Stimulated activated CD4-positive, alpha-beta T cell treated with anti-CD3 and anti-CD28 coated beads, Interleukin-15, amount 100 ng/mL, for 24 hours (primary cell): ENCODE measurements at regions not wholly inside any gene's neighbourhood (a gene's known extent, or its start where the extent isn't known, plus 50 kb on each side); places are given as distances from the start of the nearest gene placed in this dataset.

Experiments
- DNase-seq: peaks from one replicate; pipeline ENCODE4 v3.0.0-alpha.2; 2020

- no peak for DNase-seq
These were observed 1850.6 kb upstream of the SEL1L start for GRCh38 chr14:83384253-83384652.

GRCh38 chr14:83395321-83395720 is 1861.7 kb upstream of the SEL1L start:
- DNase-seq, result no peak

- DNase-seq, result no peak
These were observed 1882.8 kb upstream of the SEL1L start for GRCh38 chr14:83416476-83416875.

DNA sequence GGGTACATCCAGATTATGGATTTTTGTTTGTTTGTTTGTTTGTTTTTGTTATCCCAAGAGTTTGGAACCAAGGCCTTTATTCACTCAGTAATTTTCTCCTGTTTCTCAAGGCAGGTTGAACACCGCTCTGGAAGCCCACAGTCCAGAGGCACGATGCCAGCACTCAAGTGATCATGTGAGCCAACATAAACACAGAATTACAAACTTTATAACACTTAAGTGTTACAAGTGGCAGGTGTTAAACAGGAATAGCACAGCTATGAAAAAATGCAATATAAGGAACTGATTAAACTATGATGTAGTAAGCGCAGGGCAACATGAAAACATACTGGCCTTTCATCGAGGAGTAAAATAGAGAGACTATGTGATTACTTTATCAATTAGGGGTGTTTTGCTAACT is 1885.8 kb upstream of the SEL1L start:
- DNase-seq, result no peak

GRCh38 chr14:83421711-83422110 is 1888.1 kb upstream of the SEL1L start:
- DNase-seq, result no peak

DNA sequence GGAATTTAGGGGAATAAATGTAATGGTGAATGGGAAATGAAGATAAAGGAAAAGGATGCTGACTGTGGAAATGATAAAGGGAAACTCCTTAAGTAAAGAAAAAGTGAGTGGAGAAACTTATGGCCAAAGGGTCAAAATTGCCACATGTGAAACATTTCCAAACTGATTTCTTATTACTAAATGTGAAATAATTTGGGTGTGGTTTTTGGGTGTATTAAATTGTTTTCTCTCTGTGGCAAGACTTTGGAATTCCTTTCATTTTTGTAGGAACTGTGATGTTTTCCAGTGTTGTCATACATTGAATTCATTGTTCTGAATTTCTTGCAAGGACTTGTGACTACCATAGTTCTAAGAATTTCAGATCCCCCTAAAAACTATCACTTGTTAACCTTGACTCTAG is 1891.5 kb upstream of the SEL1L start:
- no peak for DNase-seq

- DNase-seq, result no peak
These were observed 1892.1 kb upstream of the SEL1L start for GRCh38 chr14:83425706-83426105.

DNA sequence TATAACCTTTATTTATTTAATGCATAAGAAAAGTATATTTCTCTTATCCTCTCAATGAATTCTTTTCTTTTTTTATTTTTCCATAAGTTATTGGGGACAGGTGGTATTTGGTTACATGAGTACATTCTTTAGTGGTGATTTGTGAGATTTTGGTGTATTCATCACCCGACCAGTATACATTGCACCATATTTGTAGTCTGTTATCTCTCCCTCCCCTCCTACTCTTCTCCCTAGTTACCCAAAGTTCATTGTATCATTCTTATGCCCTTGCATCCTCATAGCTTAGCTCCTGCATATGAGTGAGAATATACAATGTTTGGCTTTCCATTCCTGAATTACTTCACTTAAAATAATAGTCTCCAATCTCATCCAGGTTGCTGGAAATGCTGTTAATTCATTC is 1900.0 kb upstream of the SEL1L start:
- DNase-seq, result no peak

DNA sequence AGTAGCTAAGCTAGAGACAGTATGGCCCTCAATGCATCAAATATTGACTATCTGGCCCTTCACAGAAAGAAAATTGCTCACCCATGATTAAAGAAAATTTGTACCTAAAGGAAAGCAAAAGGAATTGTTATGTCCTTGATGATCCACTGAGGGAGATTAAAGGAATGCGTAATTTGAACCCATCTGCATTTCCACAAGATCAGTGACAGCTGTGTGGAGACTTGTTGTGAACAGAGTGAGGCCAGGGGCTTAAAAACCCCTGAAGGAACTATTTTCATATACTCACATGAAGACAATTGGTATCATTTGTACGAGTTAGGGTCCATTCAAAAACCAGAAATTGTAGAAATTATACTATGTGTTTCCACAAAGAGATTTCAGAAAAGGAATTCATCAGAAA is 1908.1 kb upstream of the SEL1L start:
- no peak for DNase-seq

GRCh38 chr14:83455561-83455960 is 1921.9 kb upstream of the SEL1L start:
- DNase-seq, result no peak

- DNase-seq, result no peak
These were observed 1927.9 kb upstream of the SEL1L start for GRCh38 chr14:83461521-83461920.

GRCh38 chr14:83462759-83463158 is 1929.1 kb upstream of the SEL1L start:
- no peak for DNase-seq

- peak; percentile 7 for DNase-seq
These were observed 1929.9 kb upstream of the SEL1L start for GRCh38 chr14:83463500-83464098.

DNA sequence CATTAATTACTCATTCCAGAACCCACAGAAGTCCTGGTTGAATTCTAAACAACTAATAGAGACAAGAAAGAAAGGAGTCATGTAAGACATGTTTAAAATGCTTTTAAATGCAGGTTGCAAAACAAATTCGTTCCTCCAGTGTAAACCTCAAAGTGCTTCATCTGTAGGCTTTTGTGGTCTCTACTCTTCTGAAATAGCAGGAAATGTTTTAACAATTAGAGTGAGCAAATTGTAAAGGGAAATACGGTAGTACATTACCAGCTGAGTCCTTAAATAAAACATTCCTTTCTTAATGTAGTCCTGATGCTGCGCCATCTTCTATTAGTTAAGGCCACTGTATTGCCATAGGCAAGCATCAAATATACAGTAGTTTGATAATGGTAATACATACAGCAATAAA is 1934.2 kb upstream of the SEL1L start:
- no peak for DNase-seq

GRCh38 chr14:83470466-83470865 is 1936.8 kb upstream of the SEL1L start:
- DNase-seq, result no peak

GRCh38 chr14:83470959-83471695 is 1937.5 kb upstream of the SEL1L start:
- no peak for DNase-seq

DNA sequence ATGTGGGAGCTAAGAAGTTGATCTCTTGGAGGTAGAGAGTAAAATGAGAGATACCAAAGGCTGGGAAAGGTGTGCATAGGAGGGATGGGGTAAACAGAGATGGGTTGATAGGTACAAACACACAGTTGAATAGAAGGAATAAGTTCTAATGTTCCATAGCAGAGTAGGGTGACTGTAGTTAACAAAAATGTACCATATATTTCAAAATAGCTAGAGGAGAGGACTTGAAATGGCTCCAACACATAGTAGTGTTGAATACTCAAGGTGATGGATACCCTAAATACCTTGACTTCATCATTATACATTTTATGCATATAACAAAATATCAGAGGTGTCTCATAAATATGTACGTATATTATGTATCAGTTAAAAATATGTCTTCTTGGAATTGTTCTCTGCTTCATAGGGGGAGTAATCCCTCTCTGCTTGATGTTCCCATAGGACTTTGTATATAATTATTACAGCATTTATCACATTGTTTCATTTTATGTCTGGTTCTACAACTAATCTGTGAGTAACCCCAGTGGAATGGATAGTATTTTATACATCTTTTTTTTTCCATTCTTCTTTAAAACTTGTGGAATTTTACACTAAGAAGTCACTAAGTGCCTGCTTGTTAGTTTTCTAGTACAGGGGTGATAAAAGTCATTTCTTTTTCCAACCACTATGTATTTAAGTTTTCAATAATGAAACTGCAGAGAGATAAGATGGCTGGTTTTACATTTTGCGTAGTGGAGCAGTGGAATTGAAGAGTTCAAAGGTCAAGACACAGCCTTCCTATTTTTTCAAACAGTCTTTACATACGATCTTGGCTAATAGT is 1940.0 kb upstream of the SEL1L start:
- no peak for DNase-seq

GRCh38 chr14:83478741-83479140 is 1945.1 kb upstream of the SEL1L start:
- no peak for DNase-seq

DNA sequence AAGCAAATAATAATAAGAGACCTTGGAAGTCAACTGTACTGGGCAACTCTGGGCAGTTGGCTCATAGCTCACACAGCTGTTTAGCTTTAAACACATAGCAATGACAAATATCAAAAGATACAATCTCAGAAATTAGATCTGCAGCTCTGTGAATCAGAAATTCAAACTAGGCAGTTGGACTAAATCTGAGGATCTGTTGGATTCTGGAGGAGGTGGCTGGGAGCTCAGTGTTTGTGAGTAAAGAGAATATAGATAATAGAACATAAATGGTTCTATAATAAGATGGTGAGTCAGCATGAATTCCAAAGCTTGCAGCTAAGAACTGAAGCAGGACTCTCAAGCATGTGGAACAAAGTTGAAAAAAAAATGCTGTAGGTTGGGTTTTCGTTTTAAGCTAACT is 1949.4 kb upstream of the SEL1L start:
- no peak for DNase-seq

GRCh38 chr14:83485591-83485990 is 1951.9 kb upstream of the SEL1L start:
- no peak for DNase-seq

DNA sequence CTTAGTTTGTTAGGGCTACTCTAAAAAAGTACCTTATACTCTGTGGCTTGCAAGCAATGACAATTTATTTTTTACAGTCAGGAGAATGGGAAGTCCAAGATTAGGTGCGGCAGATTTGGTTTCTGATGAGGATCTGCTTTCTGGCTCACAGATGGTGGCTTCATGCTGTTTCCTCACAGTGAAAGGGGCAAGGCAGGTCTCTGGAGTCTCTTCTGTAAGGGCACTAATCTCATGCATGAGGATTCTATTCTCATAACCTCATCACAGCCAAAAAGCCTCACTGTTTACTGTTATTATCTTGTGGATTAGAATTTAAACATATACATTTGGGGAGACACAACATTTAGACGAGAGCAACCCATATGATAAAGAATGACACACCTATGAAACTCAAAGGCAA is 1957.4 kb upstream of the SEL1L start:
- DNase-seq, result no peak

DNA sequence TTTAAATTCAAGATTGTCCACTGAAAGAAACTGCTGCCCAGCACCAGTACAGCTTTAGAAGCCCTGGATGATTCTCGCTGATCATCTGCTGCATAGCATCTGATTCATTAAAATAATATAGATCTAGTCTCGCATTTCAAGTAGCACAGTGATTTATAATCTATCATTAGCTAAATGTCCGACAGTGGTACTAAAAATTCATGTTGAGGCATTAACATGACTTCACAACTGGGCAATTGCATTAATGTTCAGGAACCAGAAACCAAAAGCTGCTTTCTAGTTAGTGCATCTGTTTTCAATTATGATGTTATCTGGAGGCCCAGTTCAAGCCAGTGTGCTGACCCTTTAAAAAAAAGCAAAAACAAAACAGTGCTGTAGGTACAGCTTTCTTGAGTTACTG is 1987.2 kb upstream of the SEL1L start:
- DNase-seq, result no peak

- DNase-seq, result no peak
These were observed 1995.9 kb upstream of the SEL1L start for GRCh38 chr14:83529531-83529930.

DNA sequence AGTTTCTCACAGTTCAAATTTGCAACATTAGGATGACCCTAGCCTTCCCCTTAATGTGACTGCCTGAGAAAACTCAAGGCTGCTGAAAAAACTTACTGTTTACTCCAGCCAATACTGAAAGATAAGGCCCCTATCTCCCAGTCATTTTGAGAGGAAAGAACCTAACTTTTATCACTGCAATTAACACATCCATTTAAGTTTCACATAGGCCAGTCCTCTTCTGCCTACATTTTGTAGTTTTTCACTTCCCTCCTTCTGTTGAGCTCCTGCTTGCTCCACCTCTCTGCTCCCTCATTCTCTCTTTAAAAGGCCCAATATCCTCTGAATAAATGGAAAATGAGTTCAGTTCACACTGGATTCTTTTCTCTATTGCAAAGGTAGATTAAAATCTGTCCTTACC is 1996.2 kb upstream of the FLRT2 start:
- DNase-seq, result no peak
